ENCODE measurements at regions not wholly inside any gene's neighbourhood (a gene's known extent, or its start where the extent isn't known, plus 50 kb on each side); places are given as distances from the start of the nearest gene placed in this dataset.

- no peak for TF ChIP-seq CTCF (IDR thresholded peaks at IDR 0.05)
- TF ChIP-seq POLR2A (IDR thresholded peaks at IDR 0.05): no peak
- no peak for TF ChIP-seq POLR2AphosphoS5 (IDR thresholded peaks at IDR 0.05)
Observed at GRCh38 chr1:193916452-193916851, 730.0 kb upstream of the B3GALT2 start.
